ENCODE measurements at regions not wholly inside any gene's neighbourhood (a gene's known extent, or its start where the extent isn't known, plus 50 kb on each side); places are given as distances from the start of the nearest gene placed in this dataset.

- no peak for TF ChIP-seq CTCF (IDR thresholded peaks at IDR 0.05)
- no peak for TF ChIP-seq EP300 (IDR thresholded peaks at IDR 0.05)
- no peak for TF ChIP-seq POLR2AphosphoS5 (IDR thresholded peaks at IDR 0.05)
Observed at GRCh38 chr4:35986537-35986936, 257.8 kb downstream of the ARAP2 start.
